Left lung (tissue), 4 donors: ENCODE measurements at regions not wholly inside any gene's neighbourhood (a gene's known extent, or its start where the extent isn't known, plus 50 kb on each side); places are given as distances from the start of the nearest gene placed in this dataset.

Experiments used
- ATAC-seq: fragments of 200-7000 bp; cut with Tn5 transposase; one replicate; pipeline ENCODE4 v1.9.1; 2020; ENCODE audit warnings: moderate library complexity
- DNase-seq, 4 donors: peaks; one replicate each; pipeline ENCODE4 v3.0.0-alpha.2; 2013 to 2020
- H3K27ac ChIP-seq, 2 donors: fragments of 200-600 bp; sonication (generic) in 1 of 2; one replicate each; pipeline versions ENCODE4 v1.5.0 to v1.8.0; 2020 to 2021
- H3K27me3 ChIP-seq, 2 donors: fragments of 200-600 bp; sonication (generic) in 1 of 2; one replicate each; pipeline versions ENCODE4 v1.5.0 to v1.8.0; 2020 to 2021
- H3K36me3 ChIP-seq, 2 donors: fragments of 200-600 bp; sonication (generic) in 1 of 2; one replicate each; pipeline versions ENCODE4 v1.5.0 to v1.8.0; 2020 to 2021
- H3K4me1 ChIP-seq, 2 donors: fragments of 200-600 bp; one replicate each; pipeline ENCODE4 v1.8.0; 2021
- H3K4me3 ChIP-seq, 2 donors: fragments of 200-600 bp; sonication (generic) in 1 of 2; one replicate each; pipeline versions ENCODE4 v1.5.0 to v1.8.0; 2020 to 2021; ENCODE audit warnings: mild to moderate bottlenecking in 1 of 2
- H3K9me3 ChIP-seq, 2 donors: fragments of 200-600 bp; sonication (generic) in 1 of 2; one replicate each; pipeline versions ENCODE4 v1.5.0 to v1.8.0; 2020 to 2021
- CTCF ChIP-seq, 2 donors: fragments of 200-600 bp; sonication (generic) in 1 of 2; IDR thresholded peaks; one replicate each; pipeline versions ENCODE4 v1.5.0 to v1.8.0; 2021; ENCODE audit warnings: antibody characterized with exemption in 2 of 2
- intact Hi-C, 2 donors: fragments of 100-400 bp; cut with DNase I; formaldehyde crosslinking; loops; one replicate each; pipeline versions ENCODE4 v1.11.2 to v1.14.2; 2022
- donor health status: DM: no; HTN: yes; CAD: no.
- donor health status: DM: no; HTN: no; CAD: no.

- intact Hi-C loops: no loop called here
Observed at GRCh38 chr5:91532779-91533178, 149.7 kb upstream of the ARRDC3 start.

GRCh38 chr5:91532281-91532680, 149.2 kb upstream of the ARRDC3 start:
- H3K27me3 ChIP-seq: no peaks in the 10 kb centered on the region
- no peak overlapping the region for H3K27ac ChIP-seq
- no peaks in the 10 kb centered on the region for H3K4me1 ChIP-seq
- ATAC-seq: no peak
- H3K4me3 ChIP-seq: no peak overlapping the region
- intact Hi-C loops: no loop called here
- no peak for DNase-seq
- TF ChIP-seq CTCF (IDR thresholded peaks at IDR 0.05): no peak
- no peaks in the 10 kb centered on the region for H3K9me3 ChIP-seq
- H3K36me3 ChIP-seq: no peaks in the 10 kb centered on the region

More at GRCh38 chr5:91532779-91533178, 149.7 kb upstream of the ARRDC3 start:
- no peaks in the 10 kb centered on the region for H3K4me1 ChIP-seq
- ATAC-seq (no peak), DNase-seq (no peak)
- H3K4me3 ChIP-seq: no peak overlapping the region
- TF ChIP-seq CTCF (IDR thresholded peaks at IDR 0.05): no peak
- no peak overlapping the region for H3K27ac ChIP-seq
- no peaks in the 10 kb centered on the region for H3K27me3 ChIP-seq
- no peaks in the 10 kb centered on the region for H3K36me3 ChIP-seq
- no peaks in the 10 kb centered on the region for H3K9me3 ChIP-seq

- Histone ChIP-seq H3K27ac (no peak overlapping the region), H3K9me3 (no peaks in the 10 kb centered on the region), H3K4me3 (no peak overlapping the region), H3K4me1 (no peaks in the 10 kb centered on the region), H3K27me3 (no peaks in the 10 kb centered on the region), H3K36me3 (no peaks in the 10 kb centered on the region)
- no peak for ATAC-seq
- DNase-seq: no peak
- intact Hi-C loops: no loop called here
- no peak for TF ChIP-seq CTCF (IDR thresholded peaks at IDR 0.05)
Observed at GRCh38 chr5:91528831-91529230, 145.7 kb upstream of the ARRDC3 start.

- DNase-seq: no peak
- Histone ChIP-seq H3K9me3 (no peaks in the 10 kb centered on the region), H3K36me3 (no peaks in the 10 kb centered on the region), H3K27me3 (no peaks in the 10 kb centered on the region), H3K27ac (no peak overlapping the region), H3K4me1 (no peaks in the 10 kb centered on the region), H3K4me3 (no peak overlapping the region)
- intact Hi-C loops: no loop called here
- no peak for ATAC-seq
- TF ChIP-seq CTCF (IDR thresholded peaks at IDR 0.05): no peak
Observed at GRCh38 chr5:91521785-91522184, 138.7 kb upstream of the ARRDC3 start.

GRCh38 chr5:91521334-91521733, 138.2 kb upstream of the ARRDC3 start:
- no peak for ATAC-seq
- Histone ChIP-seq H3K4me3 (no peak overlapping the region), H3K4me1 (no peaks in the 10 kb centered on the region), H3K27ac (no peak overlapping the region), H3K27me3 (no peaks in the 10 kb centered on the region), H3K9me3 (no peaks in the 10 kb centered on the region), H3K36me3 (no peaks in the 10 kb centered on the region)
- no peak for DNase-seq
- no peak for TF ChIP-seq CTCF (IDR thresholded peaks at IDR 0.05)
- intact Hi-C loops: no loop called here
